Colonic mucosa (tissue), 4 donors: ENCODE measurements at regions not wholly inside any gene's neighbourhood (a gene's known extent, or its start where the extent isn't known, plus 50 kb on each side); places are given as distances from the start of the nearest gene placed in this dataset.

Experiments used
- DNase-seq: peaks from one replicate; pipeline ENCODE4 v3.0.0-alpha.2; 2020
- H3K27ac ChIP-seq: fragments of 200-600 bp; one replicate; pipeline ENCODE4 v1.8.0; 2021
- H3K27me3 ChIP-seq: fragments of 200-600 bp; one replicate; pipeline ENCODE4 v1.8.0; 2021
- H3K36me3 ChIP-seq: fragments of 200-600 bp; one replicate; pipeline ENCODE4 v1.8.0; 2021
- H3K4me1 ChIP-seq: fragments of 200-600 bp; one replicate; pipeline ENCODE4 v1.8.0; 2021; ENCODE audit warnings: mild to moderate bottlenecking
- H3K4me3 ChIP-seq: fragments of 200-600 bp; one replicate; pipeline ENCODE4 v1.8.0; 2021
- H3K9ac ChIP-seq, 2 donors: one replicate each; pipeline ENCODE4 v1.7.0; 2013; ENCODE audit warnings: control low read depth in 2 of 2, low read depth in 2 of 2, low read length in 2 of 2
- H3K9me3 ChIP-seq: fragments of 200-600 bp; one replicate; pipeline ENCODE4 v1.8.0; 2021
- intact Hi-C: fragments of 100-400 bp; cut with DNase I; formaldehyde crosslinking; loops from one replicate; pipeline ENCODE4 v1.14.1; 2022
- TF ChIP-seq, protein P1 (sequence below): fragments of 200-600 bp; IDR thresholded peaks from one replicate; pipeline ENCODE4 v1.8.0; 2022; ENCODE audit warnings: antibody characterized with exemption, mild to moderate bottlenecking
- donor health status: healthy.
- donor health status: DM: no; HTN: no; CAD: no.
- donor health status: DM: no; HTN: no; CAD: no.

DNA sequence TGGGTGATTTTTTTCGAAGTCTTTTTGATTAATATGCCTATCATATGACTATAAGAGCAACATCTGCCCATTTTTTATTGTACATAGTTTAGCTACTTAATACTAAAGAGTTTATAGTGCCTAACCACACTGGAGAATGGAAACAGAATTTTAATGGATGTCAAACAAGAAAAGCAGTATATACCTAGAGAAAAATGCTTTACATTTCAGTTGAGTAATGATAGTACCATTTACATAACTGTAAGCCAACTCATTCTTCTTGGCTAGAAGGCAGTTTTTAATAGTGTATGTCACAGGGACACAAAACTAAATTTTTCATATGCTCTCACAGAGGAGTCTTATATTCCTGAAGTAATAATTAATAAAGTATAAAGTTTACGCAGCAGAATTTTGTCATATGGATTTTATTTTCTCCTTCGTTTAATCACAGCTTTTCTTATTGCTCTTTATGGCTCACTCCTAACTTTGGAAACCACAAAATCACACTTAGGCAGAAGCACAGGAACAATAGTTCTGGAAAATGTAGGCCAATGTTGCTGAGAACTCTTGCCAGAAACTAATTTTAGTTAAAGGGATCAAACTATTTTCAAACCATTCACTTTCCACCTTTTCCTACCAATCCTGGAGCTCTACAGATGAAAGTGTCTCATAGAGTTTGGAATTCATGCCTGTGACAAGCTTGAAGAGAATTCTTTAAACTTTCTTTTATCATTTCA lies 243.6 kb downstream of the ZIC1 start:
- no peak overlapping the region for H3K27ac ChIP-seq
- TF ChIP-seq, protein P1, sequence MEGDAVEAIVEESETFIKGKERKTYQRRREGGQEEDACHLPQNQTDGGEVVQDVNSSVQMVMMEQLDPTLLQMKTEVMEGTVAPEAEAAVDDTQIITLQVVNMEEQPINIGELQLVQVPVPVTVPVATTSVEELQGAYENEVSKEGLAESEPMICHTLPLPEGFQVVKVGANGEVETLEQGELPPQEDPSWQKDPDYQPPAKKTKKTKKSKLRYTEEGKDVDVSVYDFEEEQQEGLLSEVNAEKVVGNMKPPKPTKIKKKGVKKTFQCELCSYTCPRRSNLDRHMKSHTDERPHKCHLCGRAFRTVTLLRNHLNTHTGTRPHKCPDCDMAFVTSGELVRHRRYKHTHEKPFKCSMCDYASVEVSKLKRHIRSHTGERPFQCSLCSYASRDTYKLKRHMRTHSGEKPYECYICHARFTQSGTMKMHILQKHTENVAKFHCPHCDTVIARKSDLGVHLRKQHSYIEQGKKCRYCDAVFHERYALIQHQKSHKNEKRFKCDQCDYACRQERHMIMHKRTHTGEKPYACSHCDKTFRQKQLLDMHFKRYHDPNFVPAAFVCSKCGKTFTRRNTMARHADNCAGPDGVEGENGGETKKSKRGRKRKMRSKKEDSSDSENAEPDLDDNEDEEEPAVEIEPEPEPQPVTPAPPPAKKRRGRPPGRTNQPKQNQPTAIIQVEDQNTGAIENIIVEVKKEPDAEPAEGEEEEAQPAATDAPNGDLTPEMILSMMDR, result no peak
- no peaks in the 10 kb centered on the region for H3K9me3 ChIP-seq
- H3K36me3 ChIP-seq, result no peaks in the 10 kb centered on the region
- no peak overlapping the region for H3K4me3 ChIP-seq
- H3K27me3 ChIP-seq, result no peaks in the 10 kb centered on the region
- DNase-seq, result no peak
- no peak overlapping the region for H3K9ac ChIP-seq
- intact Hi-C loops, result no loop called here
- no peaks in the 10 kb centered on the region for H3K4me1 ChIP-seq

DNA sequence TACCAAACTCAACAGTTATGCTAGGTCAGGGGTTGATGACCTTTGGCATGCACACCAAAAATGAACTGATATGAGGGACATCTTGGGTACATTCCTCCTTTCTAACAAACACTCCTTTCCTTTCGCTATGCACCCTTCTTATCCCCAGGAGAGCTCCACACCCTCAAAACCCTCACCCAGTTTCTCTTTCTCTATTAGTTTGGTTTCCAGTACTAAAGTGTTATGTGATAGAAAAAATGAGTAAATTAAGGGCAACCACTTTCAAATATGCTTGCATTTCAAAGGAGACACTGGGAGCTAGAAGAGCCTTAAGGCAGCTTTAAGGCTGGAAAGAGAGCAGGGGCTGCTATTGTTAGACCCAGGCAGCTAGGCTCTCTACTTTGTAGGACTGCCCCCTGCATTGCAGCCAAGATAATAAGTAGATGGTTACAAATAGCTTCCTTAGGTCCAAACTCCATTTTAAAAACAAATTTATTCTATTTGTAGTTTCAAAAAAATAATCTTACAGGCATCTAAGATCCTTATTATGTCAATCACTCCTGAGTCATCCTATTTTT lies 244.3 kb downstream of the ZIC1 start:
- Histone ChIP-seq H3K4me3 (no peak overlapping the region), H3K9ac (no peak overlapping the region), H3K27ac (no peak overlapping the region), H3K36me3 (no peaks in the 10 kb centered on the region), H3K4me1 (no peaks in the 10 kb centered on the region), H3K27me3 (no peaks in the 10 kb centered on the region), H3K9me3 (no peaks in the 10 kb centered on the region)
- intact Hi-C loops, result no loop called here
- TF ChIP-seq, protein P1, result no peak
- DNase-seq, result no peak

DNA sequence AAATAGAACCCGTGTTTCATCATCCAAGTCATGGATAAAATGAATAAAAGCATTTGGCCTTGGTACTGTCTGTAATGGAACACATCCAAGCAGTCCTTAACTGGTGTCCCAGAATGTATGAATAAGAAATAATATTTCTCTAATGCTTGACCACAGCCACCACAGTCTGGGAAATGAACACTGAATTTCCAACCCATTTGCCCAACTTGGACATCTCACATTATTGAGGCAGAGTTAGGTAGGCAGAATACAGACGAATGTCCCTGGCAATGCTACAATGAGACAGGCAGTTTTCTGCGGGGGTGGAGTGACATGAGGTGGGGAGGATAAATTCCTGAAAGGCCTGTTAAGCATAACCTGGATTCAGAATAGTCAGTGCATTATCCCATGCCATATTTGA lies 245.7 kb downstream of the ZIC1 start:
- Histone ChIP-seq H3K9me3 (no peaks in the 10 kb centered on the region), H3K27ac (no peak overlapping the region), H3K4me3 (no peak overlapping the region), H3K4me1 (no peaks in the 10 kb centered on the region), H3K36me3 (no peaks in the 10 kb centered on the region), H3K27me3 (no peaks in the 10 kb centered on the region), H3K9ac (no peak overlapping the region)
- TF ChIP-seq, protein P1, result no peak
- intact Hi-C loops, result no loop called here
- no peak for DNase-seq

DNA sequence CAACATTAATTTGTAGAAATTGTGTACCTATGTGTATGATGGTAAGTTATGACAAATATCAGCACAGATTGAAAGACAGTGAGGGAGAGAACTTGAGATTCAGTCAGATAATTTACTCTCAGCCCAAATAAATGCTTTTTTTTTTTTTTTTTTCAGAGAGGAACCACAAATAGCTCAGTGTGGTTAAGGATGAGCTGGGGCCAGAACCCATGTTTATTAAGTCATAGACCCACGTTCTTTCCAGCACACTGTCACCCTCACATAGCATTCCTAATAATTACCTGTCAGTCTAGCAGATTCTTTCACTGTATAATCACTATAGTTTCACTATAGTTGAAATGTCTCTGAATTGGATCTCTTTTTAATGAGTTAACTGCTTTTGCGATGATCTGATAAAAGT lies 246.1 kb downstream of the ZIC1 start:
- H3K27me3 ChIP-seq, result no peaks in the 10 kb centered on the region
- TF ChIP-seq, protein P1, result no peak
- no peak overlapping the region for H3K9ac ChIP-seq
- H3K4me1 ChIP-seq, result no peaks in the 10 kb centered on the region
- H3K36me3 ChIP-seq, result no peaks in the 10 kb centered on the region
- no peak overlapping the region for H3K27ac ChIP-seq
- no peak for DNase-seq
- intact Hi-C loops, result no loop called here
- no peak overlapping the region for H3K4me3 ChIP-seq
- H3K9me3 ChIP-seq, result no peaks in the 10 kb centered on the region

DNA sequence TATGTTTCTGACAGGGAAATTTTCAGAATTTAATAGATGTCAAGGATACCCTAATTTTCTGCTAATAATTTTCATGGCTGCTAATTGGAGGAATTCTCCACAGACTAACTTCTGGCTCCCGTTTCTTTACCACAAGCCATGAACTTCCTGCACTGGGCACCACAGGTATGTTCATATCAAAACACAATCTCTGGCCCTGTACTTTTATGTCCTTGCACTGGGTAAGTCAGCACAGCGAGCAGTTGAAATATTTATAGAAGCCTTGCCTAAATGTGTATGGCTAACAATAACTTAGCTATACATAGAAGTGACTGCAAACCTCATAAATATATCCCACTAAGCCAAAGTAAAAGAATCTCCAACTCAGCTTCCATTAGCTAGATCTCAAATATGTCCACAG lies 246.9 kb downstream of the ZIC1 start:
- Histone ChIP-seq H3K4me3 (no peak overlapping the region), H3K27me3 (no peaks in the 10 kb centered on the region), H3K36me3 (no peaks in the 10 kb centered on the region), H3K9me3 (no peaks in the 10 kb centered on the region), H3K9ac (no peak overlapping the region), H3K27ac (no peak overlapping the region), H3K4me1 (no peaks in the 10 kb centered on the region)
- intact Hi-C loops, result no loop called here
- TF ChIP-seq, protein P1, result no peak
- DNase-seq, result no peak
